Astrocyte of the hippocampus (primary cell): ENCODE measurements at regions not wholly inside any gene's neighbourhood (a gene's known extent, or its start where the extent isn't known, plus 50 kb on each side); places are given as distances from the start of the nearest gene placed in this dataset.

ENCODE experiments used
- DNase-seq: peaks from one replicate; pipeline ENCODE4 v3.0.0; 2011; ENCODE audit warnings: low read depth, low spot score

DNA sequence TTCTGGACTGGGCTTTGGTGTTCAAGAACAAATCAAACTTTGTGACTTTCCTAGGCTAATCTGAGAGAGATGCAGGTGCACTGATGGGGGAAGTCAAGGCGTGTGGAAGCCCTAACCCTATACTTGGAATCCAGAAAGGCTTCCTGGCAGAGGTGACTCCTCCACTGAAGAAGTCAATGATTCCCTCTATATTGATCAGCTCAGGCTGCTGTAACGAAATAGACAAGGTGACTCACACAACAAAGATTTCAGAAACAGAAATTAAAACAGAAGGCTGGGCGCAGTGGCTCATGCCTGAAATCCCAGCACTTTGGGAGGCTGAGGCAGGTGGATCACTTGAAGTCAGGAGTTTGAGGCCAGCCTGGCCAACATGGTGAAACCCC lies 69.6 kb upstream of the GGTA1 start:
- DNase-seq = no peak

DNA sequence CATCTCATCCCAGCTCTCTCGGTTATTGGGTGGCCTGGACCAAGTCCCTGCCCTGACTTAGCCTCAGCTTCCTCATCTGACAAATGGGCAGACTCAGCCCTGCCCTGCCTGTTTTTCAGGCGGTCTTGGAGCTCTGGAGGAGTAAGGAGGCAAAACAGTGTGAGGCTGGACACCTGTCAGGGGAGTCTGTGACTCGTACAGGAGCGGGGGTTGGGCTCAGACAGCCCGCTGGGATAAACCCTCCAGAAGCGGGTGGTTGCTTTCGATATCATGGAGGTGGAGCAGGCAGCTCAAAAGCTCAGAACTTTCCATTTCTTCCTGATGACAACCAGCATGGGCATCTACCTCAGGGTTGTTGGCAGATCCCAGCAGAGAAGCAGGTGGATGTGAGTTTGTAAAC lies 72.9 kb upstream of the GGTA1 start:
- no peak for DNase-seq

DNA sequence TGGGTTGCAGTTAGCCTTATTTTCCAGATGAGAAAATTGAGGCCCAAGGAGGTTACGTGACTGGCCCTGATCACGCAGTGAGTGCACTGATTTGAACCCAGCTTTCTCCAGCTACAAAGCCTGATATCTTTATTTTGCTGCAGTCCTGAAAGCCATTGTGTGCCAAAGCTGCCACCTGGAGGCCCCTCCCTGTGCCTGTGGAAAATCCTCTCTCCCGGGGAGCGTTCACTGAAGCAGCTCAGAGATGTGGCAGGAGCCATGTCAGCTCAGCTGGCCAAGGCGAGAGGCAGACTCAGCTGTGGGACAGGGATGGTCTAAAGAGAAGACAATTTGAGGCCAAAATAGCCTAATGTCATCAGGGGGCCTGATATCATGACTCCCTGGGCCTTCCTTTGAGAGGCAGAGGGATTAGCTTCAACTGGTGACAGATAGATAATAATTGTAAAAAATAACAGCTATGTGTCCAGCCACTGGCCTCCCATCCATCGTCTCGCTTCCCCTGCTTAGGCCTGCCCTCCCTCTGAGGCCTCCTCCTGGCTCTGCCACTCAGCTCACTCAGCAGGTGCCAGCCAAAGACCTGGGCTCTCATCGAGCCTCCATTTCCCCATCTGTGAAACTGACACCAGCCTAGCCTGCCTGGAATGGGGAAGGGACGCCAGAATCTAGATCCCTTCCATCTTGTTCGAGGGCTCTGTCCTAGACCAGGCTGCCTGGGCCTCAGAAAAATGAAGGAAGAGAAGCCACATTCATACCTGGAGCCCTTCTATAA lies 74.3 kb upstream of the GGTA1 start:
- no peak for DNase-seq

DNA sequence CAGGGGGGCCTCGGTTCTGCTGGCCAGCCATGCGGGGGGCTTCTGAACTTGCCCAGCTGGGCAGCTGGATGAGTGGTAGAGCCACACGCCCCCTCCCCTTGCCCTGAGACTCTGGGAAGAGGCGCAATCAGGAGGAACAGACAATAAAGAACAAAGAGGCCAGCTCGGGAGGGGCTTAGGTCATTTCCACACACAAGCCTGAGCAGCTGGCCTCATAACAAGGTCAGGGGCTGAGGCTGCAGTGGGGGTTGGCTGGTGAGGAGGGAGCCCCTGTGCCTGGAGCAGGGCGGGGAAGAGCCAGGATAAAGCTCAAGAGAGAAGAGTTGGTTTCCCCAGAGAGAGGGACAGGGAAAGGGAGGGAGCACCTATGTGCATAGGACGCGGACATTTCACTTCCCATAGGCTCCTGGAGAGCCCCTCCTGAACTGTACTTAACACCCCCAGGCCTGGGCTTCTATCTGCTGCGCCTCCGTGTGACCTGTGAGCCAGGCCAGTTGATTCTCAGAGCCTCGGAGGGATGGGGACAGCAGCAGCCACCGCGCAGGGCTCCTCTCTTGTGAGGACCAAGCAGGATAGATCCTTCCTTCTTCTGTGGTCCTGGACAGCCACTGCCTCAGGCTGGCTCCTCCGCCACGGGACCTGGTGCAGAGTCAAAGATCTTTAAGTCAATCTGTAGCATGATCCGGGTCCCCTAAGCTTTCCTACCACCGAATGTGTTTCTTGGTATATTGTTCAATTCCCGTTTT lies 75.3 kb upstream of the GGTA1 start:
- DNase-seq = no peak

DNA sequence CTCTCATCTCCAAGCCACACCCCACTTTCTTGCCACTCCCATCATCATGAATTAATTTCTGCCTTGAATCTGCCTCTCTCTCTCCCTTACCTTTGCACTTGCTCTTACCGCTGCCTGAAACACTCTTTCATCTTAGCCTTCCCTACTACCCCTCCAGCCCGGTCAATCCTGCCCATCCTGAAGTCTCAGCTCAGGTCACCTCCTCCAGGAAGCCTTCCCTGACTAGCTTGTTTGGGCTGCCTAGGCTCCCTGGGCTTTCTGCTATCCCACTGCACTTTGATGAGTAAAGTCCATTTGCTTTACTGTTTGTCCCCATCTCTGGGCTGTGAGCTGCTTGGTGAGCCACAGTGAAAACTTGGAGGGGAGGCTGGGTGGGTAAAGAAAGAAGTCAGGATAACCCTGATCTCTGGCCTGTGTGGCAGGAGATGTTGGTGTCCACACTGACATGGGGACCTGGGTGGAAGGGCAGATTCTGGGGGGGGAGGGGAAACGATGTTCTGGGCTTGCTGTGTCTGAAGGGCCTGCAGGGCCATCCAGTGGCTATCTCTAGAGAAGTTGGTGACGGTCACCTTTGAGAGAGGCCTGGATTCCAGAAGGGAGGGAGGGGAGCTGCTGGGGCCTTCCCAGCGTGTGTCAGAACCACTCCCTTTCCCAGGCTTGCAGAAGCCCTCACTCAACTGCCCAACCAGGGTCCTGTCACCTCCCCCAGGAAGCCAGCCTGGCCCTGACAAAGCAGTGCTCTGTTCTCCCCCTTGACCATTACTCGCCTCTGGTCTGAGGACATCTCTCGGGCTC lies 75.0 kb upstream of the DAB2IP start:
- DNase-seq = no peak

DNA sequence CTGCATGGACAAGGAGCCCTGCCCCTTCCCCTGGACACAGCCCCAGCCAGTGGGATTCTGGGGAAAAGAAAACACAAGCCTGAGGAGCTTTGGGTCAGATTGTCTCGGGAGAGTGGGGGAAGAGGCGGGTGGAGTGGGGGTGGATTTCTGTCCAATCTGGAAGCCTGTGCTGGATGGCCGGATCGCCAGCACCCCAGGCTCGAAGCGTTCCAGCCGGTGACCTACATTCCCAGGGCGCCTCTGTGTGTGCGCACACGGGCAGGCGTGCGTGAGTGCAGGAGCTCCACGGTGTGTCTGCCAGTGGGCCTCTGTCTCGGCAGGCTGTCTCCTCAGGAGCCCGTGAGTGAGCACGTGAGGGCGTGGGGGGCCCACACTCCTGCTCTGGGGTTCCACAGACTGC lies 74.3 kb upstream of the DAB2IP start:
- DNase-seq = no peak

DNA sequence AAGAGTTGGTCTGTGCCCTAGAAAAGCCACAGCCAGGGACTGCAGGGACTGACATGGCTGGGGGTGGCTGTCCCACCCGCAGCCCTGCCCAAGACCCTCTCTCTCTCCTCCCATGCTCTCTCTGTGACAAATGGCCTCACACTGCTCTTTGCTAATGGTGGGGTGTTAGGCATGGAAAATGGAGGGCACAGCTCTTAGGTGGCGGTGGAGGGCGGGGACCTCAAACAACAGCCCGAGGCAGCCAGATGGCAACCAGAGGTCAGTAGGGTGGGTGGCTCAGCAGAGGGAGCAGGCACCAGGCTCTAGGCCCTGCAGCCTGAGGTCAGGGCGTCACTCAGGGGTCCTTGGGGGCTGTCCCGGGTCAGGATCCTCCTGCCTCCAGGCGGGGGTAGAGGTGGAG lies 73.9 kb upstream of the DAB2IP start:
- DNase-seq = no peak

DNA sequence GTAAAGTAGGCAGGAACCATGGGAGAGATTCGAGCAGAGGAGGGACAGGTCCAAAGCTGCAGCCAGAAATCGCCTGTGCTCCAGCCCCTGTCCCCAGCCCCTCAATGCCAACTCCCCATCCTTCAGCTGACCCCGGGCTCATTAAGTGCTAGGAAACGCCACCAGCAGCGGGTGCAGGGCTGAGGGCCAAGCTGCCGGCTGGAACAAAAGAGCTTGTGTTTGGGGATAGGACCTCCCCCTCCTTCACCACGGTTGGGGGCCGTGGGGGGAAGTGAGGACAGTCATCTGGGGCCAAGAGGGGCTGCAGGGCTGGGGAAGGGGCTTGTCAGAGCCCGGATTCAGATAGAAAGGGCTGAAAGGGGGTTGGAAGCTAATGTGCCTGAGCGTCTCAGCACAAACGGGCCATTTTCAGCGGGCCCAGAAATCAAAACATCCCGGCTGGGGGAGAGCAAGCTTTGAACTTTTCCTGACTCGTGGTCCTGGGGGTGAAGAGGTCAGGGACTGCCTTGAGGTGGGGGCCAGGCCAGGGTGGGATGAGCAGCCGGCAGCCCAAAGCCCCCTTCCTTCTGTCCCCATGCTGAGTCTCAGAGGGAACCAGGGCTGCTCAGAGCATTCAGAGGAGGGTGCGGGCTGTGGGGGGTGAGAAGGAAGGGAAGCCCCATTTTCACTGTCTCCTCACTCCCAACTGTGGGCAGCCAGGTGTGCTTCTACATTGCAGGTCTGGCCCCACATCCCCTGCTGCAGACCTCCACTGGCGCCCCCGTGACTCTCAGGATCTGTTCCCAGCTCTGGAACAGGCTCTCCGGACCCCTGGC lies 69.4 kb upstream of the DAB2IP start:
- peak; percentile 36 for DNase-seq

DNA sequence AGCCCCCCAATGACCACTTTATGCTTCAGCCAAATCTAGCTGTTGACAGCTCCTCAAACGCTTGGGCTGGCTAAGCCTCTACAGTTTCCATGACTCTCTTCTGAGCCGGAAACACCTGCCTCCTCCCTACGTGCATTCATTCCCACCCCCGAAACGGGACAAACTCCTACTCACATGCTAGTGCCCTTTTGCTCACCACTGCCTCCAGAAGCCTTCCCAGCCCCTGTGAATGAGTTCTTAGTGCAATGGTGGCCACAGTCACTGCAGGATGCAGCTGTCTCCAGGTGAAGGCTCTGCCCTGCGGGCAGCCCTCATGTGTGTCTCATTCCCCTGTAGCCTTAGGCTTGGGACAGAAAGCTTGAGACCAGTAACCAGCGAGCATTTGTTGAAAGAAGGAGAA lies 68.8 kb upstream of the DAB2IP start:
- DNase-seq = no peak

DNA sequence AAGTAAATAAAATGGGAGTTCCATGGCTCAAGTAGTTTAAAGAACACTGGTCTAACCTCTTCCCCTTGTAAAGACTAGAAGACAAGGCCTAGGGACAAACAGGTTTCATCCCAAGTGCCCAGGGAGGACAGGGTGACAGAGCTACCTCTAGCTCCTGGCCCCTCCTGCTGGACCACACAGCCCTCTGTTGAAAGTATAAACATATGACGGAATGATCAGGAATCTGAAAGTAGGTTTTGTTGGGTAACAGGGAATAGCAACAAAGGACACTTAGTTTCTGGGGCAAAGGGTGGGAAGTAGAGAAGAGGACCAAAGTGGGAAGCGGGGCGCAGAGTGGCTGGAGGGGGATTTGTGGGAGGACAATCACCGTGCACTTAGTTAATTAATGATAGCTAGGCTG lies 67.0 kb upstream of the DAB2IP start:
- DNase-seq = no peak

DNA sequence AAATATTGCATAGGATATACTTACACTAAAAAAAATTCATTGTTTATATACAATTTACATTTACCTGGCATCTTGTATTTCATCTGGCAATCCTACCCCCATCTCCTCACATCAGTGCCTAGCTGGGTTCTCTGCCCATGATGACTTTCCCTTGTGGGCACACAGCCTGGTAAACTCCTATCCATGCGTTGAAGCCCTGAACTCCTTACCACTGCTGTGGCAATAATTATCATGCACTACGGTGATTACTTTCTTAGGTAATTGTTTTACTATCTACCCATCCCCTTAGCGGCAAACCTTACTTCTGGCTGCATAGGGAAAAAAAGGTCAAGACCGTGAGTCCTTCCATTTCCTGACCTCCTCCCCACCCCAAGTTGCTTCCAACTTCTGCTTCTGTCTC lies 63.6 kb upstream of the DAB2IP start:
- no peak for DNase-seq

DNA sequence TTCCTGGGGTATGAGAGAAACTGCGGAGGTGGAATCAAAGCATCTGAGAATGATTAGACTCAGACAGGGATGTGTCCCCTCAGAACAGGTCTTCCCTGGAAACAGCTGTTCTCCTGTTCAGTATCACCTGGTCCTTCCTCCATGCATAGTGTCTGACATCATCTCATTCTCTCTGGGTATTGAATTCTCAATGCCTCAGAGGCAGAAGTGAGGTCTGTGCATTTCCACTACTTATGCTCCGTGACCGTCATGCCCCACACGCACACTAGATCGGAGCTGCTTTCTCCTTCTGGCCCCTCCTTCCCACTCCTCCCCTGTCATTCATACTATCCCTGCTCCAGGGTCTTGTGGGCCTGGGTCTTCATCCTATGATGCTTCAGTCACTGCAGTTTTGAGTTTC lies 61.4 kb upstream of the DAB2IP start:
- no peak for DNase-seq

DNA sequence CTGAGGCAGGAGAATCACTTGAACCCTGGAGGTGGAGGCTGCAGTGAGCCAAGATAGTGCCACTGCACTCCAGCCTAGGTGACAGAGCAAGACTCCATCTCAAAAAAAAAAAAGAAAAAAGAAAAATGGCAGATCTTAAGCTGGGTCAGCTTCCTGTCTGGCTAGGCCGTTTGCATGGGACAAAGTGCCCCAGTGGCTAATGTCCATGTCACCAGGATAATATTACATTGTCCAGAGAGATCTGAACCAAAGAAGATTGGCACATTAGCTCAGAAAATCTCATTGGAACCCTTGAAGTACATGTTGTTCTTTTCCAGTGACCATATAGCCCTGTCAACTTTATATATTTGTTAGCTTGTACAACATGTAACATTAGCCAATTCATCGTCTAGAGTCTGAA lies 59.2 kb upstream of the DAB2IP start:
- DNase-seq = no peak

DNA sequence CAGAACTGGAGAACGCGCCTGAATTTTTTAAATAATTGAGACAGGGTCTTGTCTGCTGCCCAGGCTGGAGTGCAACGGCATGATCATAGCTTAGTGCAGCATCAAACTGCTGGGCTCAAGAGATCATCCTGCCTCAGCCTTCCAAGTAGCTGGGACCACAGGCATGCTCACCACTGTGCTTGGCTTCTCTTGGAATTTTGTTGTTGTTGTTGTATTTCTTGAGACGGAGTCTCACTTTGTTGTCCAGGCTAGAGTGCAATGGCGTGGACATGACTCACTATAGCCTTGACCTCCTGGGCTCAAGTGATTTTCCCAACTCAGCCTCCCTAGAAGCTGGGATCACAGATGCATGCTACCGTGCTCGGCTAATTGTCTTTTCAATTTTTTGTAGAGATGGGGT lies 58.4 kb upstream of the DAB2IP start:
- peak; percentile 51 for DNase-seq

DNA sequence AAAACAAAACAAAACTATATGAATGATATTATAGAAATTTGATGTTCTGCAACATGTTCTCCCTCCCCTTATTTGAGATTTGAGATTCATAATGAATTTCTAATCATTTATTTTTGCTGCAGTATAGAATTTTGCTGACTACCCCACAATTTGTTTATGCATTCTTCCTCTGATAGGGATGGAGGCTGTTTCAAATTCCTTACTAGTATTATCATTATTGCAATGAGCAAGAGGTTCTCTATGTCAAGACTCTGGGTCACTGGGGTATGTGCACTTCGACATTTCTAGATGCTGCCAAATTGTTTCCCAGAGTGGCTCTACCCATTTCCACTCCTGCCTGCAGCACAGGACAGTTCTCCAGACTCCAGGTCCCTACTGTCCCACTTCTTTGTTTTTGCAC lies 54.9 kb upstream of the DAB2IP start:
- DNase-seq = no peak

DNA sequence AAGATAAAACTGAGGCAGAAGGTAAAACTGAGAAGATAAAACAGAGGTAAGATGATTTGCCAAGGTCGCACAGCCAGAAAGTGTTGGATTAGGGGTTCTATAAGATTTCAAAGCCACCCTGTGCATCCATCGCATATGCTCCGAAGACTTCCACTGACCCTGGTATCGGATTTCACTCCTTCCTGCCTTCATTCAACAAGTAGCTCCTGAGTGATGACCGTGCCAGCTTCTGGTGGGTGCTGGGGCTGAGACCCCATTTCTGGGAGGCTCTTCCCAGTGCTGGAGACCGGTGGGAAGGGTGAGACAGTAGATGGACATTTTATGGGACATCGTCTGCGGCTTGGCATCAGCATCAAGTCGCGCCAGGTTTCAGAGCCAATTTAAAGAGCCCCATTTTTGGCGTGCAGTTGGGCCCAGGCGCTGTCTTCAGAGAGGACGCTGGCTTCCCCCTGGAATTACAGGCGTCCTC lies 53.7 kb upstream of the DAB2IP start:
- DNase-seq = peak; percentile 16

DNA sequence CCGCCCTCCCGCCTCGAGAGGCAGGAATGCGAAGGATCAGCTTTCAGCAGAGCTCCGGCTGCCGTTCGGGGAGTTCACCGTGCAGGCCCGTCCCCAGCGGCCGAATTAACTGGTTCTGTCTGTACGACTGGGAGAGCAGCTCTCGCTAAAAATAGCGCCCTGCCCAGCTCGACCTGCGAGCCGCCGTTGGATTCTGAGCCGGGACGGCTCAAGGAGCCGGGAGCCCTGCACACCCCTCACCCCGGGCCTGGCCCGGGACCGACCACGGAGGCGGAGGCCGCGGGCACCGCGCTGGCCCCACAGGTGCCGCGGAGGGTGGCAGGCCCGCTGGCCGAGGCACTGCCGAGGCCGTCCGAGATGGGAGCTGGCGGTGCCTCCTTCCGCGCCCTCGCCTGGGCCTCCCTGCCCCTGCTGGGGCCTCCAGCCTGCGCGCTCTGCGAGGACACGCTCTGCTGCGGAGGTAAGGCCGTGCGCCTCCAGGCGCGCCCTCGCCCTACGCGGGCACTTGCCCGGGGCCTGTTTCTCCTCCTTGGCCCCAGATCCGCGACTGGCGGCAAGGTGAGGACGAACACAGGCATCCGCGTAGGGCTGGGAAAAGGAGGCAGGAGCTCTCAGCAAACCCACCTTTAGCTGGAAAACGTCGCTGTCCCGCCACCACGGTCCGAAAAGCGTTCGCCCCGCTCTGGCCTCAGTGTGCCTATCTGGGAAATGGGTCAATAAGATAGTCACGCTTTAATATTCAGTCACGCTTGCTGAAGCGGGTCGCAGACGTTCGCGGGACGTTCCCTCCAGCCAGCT lies 53.1 kb upstream of the DAB2IP start:
- DNase-seq = peak; percentile 92

DNA sequence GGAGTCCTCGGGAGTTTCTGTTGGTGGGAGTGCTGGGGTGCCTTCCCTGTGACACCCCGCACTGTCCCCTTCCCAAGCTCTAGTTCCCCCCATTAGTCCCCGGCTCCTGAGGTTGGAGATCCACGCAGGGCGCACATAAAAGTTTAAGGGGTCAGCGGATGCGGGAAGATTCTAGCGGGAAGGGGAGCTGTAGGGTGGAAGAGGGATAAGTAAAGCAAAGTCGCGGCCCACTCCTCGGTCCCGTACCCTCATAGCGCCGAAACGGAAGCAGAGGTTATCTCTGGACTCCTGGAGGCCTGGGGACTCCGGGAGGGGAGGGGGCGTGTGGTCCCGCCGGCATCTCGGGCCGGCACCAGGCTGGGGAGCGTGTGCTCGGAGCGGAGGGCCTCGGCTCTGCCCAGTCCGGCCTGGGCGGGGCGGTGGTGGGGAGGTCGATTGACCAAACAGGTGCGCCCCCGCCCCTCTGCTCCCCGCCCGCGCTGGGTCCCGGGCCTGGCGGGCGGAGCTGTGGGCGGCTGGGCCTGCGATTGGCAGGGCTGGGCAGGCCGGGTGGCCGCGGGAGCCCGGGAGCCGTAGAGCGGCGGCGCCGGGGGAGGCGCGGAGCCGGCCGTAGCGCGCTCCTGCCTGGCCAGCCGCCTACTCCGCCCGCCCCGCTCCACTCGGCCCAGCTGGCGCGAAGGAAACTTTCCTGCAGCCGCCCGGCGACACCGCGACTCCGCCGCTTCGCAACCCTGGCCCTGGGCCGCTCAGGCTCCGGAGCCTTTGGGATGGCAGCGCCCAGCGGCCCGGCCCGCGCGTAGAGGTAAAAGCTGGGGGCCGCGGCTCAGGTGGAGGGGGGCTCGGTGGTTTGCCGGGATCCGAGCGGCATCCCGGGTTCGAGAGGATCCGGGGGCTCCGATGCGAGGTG lies 52.2 kb upstream of the DAB2IP start:
- DNase-seq = peak; percentile 77

DNA sequence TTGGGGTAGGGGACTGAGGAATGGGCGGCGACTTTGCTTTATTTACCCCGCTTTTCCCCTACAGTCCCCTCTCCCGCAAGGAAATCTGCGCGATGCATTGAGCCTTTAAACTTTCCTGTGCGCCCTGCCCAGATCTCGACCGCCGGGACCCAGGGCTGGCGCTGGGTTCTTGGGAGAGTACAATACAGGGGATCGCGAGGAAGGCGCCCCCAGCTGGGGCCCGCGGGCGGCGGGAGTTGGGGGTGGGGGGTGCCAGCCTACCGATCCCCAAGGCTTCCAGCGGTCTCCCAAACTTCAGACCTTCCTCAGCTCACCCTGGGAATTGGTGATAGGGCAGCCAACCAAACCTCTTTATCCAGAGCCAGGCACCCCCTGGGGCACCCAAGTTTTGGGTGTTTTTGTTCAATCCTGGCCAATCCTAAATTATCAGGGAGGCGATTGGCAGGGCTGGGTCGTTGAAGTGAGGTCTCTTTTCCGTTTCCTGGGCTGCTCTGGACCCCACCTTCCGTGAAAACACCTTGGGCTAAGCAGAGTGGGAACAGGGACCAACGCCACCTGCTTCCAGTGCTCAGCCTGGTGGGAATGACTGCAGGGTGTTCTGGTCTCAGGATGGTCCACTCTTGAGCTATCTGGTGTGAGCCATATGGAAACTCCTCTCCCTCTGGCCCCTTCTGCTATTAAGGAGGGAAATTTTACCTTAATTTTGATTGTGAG lies 51.4 kb upstream of the DAB2IP start:
- DNase-seq = peak; percentile 18
